Amygdala (tissue), 56 donors: ENCODE measurements at regions not wholly inside any gene's neighbourhood (a gene's known extent, or its start where the extent isn't known, plus 50 kb on each side); places are given as distances from the start of the nearest gene placed in this dataset.

ENCODE experiments used
- DNase-seq, 56 donors: peaks; one replicate each; lab custom pipeline; 2025; lab: John Stamatoyannopoulos, UW

GRCh38 chr4:160848489-160848888, 1315.3 kb downstream of the FSTL5 start:
- DNase-seq = no peak

GRCh38 chr4:160848901-160849760, 1314.7 kb downstream of the FSTL5 start:
- no peak for DNase-seq

DNA sequence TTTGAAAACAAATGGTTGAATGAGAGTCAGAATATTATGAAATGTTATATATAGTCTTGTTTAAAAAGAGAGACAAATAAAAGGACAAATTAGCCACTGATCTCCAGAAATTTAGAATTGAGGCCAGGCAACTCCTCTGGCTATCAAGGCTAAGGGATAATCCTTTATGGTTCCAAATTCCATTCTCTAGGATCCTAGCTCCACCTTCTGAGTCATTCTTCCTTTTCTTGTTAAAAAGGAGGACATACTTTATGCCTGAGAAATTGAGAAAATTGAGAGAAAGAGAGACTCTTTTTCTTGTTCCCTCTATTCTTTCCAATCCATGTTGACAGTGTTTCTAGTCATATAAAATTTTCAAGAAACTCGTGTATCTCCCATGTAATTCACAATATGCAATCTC, 1299.5 kb downstream of the FSTL5 start:
- DNase-seq = no peak

- no peak for DNase-seq
Measured at GRCh38 chr4:160869899-160870298, 1293.9 kb downstream of the FSTL5 start.

- DNase-seq = no peak
Measured at GRCh38 chr4:160872491-160872890, 1291.3 kb downstream of the FSTL5 start.

- no peak for DNase-seq
Measured at GRCh38 chr4:160877087-160877790, 1286.6 kb downstream of the FSTL5 start.

DNA sequence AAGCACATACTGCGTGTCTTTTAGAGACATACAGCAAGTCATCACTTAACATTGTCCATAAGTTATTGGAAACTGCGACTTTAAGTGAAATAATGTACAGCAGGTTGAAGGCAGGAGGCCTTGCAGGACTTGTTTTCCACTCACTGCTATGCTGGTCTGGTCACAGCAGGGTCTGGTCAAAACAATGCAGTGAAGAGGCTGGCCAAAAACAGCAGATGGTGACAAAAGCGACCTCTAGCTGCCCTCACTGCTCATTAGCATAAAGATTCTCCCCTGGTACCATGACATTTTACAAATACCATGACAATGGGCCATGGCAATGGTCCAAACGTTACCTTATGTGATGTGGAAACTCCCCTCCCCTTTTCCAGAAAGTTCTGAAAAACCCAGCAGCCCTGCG, 1283.6 kb downstream of the FSTL5 start:
- DNase-seq = peak in 1 of 56 donors; percentile 1

DNA sequence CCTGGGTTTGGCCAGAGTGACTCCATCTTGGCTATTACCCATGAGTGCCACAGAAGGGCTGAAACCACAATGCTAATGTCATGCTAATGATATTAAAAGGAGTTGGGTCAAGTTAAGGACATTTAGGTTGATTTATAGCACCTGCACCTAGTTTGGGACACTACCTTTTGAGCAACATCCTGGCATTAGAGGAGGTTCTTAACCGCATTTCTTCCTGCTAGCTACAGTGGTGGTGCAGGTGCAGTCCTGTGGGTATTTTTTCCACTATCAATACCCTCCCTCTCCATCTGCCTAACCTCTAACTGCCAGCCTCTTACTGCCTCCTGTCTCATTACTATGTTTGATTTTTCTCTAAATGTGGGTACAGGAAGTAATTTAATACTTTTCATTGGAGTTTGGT, 1276.1 kb downstream of the FSTL5 start:
- no peak for DNase-seq

DNA sequence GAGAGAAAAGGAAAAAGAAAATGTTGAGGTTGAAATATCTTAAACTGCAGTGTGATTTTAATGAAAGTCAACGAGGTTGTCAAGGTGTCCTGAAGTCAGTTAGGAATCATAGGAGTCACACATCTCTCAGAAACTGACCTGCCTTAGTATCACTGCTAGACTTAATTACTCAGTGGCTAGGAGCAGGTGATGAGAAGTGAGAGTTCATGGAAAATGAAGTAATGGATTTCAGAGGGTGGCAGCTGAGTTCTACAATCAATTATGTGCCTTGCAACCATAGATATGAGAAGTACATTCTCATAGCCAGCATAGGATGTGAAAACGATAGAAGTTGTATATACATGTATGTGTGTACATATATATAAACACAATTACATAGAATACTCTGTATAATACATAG, 1269.7 kb downstream of the FSTL5 start:
- no peak for DNase-seq

- DNase-seq = no peak
Measured at GRCh38 chr4:160894809-160895208, 1269.0 kb downstream of the FSTL5 start.

DNA sequence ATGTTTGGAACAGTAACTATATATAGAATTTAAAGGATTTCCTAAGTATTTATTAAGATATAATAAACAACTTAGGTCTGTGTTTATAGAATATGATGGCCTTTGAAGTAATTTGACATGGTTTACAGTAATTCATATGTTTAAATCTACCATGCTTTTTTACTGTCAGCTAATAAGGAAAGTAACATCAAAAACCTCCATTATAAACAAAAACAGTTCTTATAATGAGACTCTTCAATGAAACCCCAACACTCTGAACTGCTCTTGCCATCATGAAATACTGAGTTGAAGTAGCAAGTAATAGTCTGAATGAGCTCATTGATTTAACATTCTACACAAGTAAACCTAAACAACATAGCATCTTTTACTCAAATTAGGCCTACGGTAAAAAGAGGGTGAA, 1236.5 kb downstream of the FSTL5 start:
- DNase-seq = no peak

- no peak for DNase-seq
Measured at GRCh38 chr4:160928482-160928881, 1235.3 kb downstream of the FSTL5 start.

DNA sequence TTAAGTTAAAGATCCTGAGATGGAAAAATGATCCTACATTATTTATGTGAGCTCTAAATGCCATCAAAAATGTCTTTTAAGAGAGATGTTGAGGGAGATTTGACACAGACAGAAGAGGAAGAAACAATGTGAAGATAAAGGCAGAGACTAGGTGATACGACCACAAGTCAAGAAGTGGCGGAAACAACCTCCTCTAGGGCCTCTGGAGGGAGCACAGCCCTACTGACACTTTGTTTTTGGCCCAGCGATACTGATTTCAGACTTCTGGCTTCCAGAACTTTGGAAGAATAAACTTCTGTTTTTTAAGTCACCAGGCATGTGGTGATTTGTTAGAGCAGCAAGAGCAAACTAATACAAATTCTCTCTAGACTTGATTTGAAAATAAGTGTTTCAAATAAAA, 1216.1 kb downstream of the FSTL5 start:
- DNase-seq = no peak

DNA sequence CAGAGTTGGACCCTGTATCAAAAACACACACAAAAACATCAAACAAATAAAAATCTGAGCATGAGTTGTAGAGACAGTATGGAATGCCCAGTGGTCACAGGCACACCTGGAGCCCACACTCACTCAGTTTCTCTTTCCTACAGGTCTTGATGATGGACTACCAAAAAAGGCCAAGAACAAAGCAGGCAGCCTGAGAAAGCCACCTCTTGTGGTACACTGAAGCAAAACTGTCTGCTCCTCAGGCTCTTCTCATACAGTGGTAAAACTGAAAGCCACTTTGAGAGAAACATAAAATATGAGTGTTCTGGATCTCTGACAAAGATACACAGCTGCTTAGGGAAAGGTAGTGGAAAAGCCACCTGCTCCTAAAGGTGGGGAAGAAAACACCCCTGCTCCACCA, 1206.9 kb downstream of the FSTL5 start:
- DNase-seq = no peak

- DNase-seq = no peak
Measured at GRCh38 chr4:160969925-160970324, 1193.9 kb downstream of the FSTL5 start.

DNA sequence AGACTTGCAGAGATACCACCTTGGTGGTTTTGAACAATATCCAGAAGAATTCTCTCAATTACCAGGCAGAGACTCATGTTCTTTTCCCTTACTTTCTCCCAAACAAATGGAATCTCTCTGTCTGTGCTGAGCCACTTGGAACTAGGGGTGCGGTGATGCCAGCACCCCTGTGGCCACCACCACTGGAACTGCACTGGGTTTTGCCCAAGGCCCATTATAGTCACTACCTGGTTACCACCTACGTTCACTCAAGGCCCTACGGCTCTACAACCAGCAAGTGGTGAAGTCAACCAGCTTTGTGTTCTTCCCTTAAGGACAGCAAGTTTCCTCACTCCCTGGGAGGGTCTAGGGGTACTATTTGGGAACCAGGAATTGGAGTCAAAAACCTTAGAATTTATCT, 1183.7 kb downstream of the FSTL5 start:
- DNase-seq = no peak

DNA sequence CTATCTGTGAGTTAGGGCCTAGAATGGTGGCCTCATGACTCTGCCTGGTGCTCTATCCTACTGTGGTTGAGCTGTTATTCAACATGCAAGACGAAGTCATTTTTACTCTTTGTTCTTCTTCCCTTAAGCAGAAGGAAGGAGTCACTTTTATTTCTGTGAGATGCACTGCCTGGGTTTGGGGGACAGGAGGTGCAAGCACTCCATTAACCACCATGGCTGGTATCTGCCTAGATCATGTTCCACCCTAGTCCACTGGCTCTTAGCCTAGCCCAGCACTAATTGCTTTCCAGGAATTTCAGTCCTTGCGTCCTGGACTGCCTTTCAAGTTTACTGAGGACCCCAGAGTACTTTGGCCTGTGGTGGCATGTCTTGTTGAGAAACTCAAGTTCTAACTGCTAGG, 1182.7 kb downstream of the FSTL5 start:
- no peak for DNase-seq

DNA sequence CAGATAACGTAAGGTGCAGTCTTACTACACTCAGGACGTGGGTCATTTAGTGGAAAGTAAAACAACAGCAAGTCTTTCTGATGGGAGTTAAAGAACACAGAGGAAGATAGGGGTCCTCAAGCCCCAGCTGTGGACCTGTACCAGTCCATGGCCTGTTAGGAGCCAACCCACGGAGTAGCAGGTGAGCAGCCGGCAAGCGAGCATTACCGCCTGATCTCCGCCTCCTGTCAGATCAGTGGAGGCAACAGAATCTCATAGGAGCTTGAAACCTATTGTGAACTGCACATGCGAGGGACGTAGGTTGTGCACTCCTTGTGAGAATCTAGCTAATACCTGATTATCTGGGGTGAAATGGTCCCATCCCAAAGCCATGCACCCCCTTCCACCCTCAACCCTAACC, 1180.8 kb downstream of the FSTL5 start:
- DNase-seq = no peak

- no peak for DNase-seq
Measured at GRCh38 chr4:161002386-161002785, 1161.4 kb downstream of the FSTL5 start.

DNA sequence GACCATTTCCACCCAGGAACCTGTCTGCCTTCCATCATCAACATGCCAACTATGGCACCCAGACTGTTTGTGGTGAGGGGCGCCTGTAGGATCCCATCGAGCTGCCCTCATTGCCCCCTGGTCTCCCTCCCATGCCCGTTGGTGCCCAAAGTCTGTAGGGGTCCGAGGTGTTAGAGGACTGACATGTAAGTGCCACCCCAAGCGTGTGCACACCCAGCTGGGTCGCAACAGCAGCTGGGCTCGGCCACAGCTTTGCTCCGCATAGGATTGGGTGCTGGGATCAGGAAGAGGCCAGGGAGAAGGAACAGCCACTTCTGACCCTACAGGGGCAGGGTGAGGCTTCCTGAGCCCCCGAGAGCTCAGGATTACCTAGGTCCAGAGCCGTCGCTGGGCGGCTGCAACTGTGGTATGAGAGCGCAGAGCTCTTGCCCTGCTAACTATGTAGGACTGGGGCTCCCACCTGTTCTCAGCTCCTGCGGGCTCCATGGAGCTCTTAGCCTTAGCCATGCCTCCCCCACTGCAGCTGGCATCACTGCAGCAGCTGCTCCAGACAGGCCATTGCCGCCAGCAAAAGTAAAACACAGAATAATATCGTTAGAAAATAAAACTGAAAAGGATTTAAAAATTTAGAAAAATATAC, 1160.3 kb downstream of the FSTL5 start:
- no peak for DNase-seq

DNA sequence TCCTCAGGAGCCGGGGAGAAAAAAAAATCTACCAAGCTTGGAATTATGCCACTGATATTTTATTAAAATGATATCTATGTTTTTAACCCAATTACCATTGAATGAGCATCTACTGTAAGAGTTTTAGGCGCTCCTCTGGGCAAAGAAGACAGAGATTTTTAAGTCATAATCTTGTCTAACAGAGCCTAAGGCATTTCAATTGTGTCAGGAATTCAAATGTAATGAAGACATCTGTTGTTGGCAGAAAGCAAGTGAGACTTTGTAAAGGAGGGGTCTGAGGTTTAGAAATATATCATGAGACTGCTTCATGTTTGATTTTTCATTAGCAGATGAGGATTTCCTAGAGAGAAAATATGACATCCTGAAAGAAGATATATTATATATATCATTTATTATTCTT, 1158.1 kb downstream of the FSTL5 start:
- DNase-seq = no peak

- DNase-seq = no peak
Measured at GRCh38 chr4:161008527-161008926, 1155.3 kb downstream of the FSTL5 start.
